MM.1S (cell line): ENCODE measurements at regions not wholly inside any gene's neighbourhood (a gene's known extent, or its start where the extent isn't known, plus 50 kb on each side); places are given as distances from the start of the nearest gene placed in this dataset.

ENCODE experiments used
- EZH2 ChIP-seq: fragments of 300-600 bp; sonication (generic); optimal IDR thresholded peaks from 2 replicates; pipeline ENCODE3; 2017; ENCODE audit warnings: low read depth, mild to moderate bottlenecking, antibody characterized with exemption, low read length, mixed read lengths
- TF ChIP-seq, protein P1 (sequence below): fragments of 300-600 bp; sonication (generic); IDR thresholded peaks from 2 replicates; pipeline ENCODE4 v1.5.1; 2016; ENCODE audit warnings: antibody characterized with exemption, low read length, mixed read lengths

- TF ChIP-seq, protein P1, sequence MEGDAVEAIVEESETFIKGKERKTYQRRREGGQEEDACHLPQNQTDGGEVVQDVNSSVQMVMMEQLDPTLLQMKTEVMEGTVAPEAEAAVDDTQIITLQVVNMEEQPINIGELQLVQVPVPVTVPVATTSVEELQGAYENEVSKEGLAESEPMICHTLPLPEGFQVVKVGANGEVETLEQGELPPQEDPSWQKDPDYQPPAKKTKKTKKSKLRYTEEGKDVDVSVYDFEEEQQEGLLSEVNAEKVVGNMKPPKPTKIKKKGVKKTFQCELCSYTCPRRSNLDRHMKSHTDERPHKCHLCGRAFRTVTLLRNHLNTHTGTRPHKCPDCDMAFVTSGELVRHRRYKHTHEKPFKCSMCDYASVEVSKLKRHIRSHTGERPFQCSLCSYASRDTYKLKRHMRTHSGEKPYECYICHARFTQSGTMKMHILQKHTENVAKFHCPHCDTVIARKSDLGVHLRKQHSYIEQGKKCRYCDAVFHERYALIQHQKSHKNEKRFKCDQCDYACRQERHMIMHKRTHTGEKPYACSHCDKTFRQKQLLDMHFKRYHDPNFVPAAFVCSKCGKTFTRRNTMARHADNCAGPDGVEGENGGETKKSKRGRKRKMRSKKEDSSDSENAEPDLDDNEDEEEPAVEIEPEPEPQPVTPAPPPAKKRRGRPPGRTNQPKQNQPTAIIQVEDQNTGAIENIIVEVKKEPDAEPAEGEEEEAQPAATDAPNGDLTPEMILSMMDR, result no peak
- TF ChIP-seq EZH2, result no peak
Measured at GRCh38 chr4:81912376-81913030, 440.8 kb upstream of the RASGEF1B start.
